Type B pancreatic cell (in vitro differentiated cells): ENCODE measurements at regions not wholly inside any gene's neighbourhood (a gene's known extent, or its start where the extent isn't known, plus 50 kb on each side); places are given as distances from the start of the nearest gene placed in this dataset.
"Not testable (repeated sequence)": the region's sequence is repeated elsewhere in the genome, so short reads cannot be mapped to it uniquely, and the experiment has no call there.

Source experiments
- DNase-seq: peaks from one replicate; pipeline ENCODE4 v3.0.0; 2021; ENCODE audit warnings: mixed read lengths; ENCODE audit not compliant: unreplicated experiment; ENCODE audit errors: extremely low spot score
- H3K27ac Mint-ChIP-seq: 2 replicates; pipeline ENCODE4 v1.8.0; 2021; ENCODE audit warnings: mild to moderate bottlenecking, mixed read lengths
- H3K27me3 Mint-ChIP-seq: 2 replicates; pipeline ENCODE4 v1.8.0; 2021; ENCODE audit warnings: mixed read lengths
- H3K36me3 Mint-ChIP-seq: 2 replicates; pipeline ENCODE4 v1.8.0; 2021; ENCODE audit warnings: mixed read lengths
- H3K4me1 Mint-ChIP-seq: one replicate; pipeline ENCODE4 v1.8.0; 2021; ENCODE audit warnings: mixed read lengths; ENCODE audit not compliant: unreplicated experiment
- H3K4me3 Mint-ChIP-seq: 2 replicates; pipeline ENCODE4 v1.8.0; 2021; ENCODE audit warnings: mild to moderate bottlenecking, mixed read lengths
- H3K9me3 Mint-ChIP-seq: 2 replicates; pipeline ENCODE4 v1.8.0; 2021; ENCODE audit warnings: mixed read lengths
- TF ChIP-seq, protein P1 (sequence below): fragments of 200-600 bp; sonication (generic); conservative IDR thresholded peaks from 2 replicates; pipeline ENCODE4 v1.5.0; 2021; ENCODE audit warnings: antibody characterized with exemption, mild to moderate bottlenecking

DNA sequence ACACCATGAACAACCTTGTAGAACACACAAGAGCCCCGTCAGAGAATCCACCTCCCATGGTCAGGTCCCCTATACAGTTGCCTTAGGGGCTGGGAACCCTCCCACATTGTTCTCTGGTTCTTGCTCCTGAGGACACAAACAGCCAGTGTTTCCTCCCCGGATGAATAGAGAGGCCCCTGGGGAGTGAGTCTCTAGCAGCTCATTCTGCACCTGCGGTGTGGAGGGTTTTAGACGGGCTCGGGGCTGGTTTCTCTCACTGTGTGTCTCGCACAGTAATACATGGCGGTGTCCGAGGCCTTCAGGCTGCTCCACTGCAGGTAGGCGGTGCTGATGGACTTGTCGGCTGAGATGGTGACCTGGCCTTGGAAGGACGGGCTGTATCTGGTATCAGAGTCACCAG, 1052.1 kb downstream of the TMEM121 start:
- H3K9me3 Mint-ChIP-seq: peaks cover 5% of the 10 kb centered on the region
- no peak overlapping the region for H3K4me3 Mint-ChIP-seq
- H3K27me3 Mint-ChIP-seq: no peaks in the 10 kb centered on the region
- no peak for DNase-seq
- no peaks in the 10 kb centered on the region for H3K4me1 Mint-ChIP-seq
- no peaks in the 10 kb centered on the region for H3K36me3 Mint-ChIP-seq
- TF ChIP-seq, protein P1, sequence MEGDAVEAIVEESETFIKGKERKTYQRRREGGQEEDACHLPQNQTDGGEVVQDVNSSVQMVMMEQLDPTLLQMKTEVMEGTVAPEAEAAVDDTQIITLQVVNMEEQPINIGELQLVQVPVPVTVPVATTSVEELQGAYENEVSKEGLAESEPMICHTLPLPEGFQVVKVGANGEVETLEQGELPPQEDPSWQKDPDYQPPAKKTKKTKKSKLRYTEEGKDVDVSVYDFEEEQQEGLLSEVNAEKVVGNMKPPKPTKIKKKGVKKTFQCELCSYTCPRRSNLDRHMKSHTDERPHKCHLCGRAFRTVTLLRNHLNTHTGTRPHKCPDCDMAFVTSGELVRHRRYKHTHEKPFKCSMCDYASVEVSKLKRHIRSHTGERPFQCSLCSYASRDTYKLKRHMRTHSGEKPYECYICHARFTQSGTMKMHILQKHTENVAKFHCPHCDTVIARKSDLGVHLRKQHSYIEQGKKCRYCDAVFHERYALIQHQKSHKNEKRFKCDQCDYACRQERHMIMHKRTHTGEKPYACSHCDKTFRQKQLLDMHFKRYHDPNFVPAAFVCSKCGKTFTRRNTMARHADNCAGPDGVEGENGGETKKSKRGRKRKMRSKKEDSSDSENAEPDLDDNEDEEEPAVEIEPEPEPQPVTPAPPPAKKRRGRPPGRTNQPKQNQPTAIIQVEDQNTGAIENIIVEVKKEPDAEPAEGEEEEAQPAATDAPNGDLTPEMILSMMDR: no peak
- no peak overlapping the region for H3K27ac Mint-ChIP-seq

DNA sequence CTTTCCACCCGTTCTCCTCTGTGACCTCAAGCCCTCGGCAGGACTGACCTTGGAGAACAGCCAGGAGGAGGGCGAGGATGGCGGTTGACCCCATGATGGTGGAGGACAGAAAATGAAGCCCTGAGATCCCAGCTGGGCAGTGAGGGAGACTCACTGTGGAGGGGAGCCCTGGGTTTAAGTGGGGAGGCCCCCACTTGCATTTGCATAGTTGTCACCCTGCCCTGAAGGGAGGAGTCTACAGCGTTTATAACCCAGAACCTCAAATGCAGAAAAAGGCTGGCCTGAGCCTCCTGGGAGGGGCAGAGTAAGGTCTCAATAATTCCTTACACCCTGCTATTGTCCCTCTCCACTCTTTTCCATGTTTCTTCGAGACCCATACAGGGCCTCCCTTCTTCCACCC, 1052.7 kb downstream of the TMEM121 start:
- TF ChIP-seq, protein P1: no peak
- peaks cover 5% of the 10 kb centered on the region for H3K9me3 Mint-ChIP-seq

DNA sequence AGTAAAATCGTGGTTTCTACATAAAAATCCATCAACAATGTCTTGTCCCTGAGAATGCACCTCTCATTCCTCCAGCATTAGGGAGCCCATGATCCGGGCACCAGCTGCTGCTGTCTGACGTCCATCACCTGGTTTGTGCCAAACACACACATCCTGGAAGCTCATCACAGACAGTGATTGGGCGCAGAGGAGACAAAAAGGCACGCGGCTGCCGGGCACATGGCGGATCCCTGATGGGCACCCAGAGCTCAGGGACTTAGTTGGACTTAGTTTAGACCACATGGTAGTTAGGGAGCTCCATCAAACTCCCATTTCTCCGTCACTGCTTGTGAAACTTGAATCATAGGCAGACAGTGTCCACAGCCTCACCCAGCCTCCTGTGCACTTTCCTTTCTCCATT, 1059.3 kb downstream of the TMEM121 start:
- no peak overlapping the region for H3K4me3 Mint-ChIP-seq
- H3K9me3 Mint-ChIP-seq: peaks cover 5% of the 10 kb centered on the region
- no peaks in the 10 kb centered on the region for H3K4me1 Mint-ChIP-seq
- DNase-seq: no peak
- TF ChIP-seq, protein P1: no peak
- no peaks in the 10 kb centered on the region for H3K36me3 Mint-ChIP-seq
- H3K27me3 Mint-ChIP-seq: no peaks in the 10 kb centered on the region
- no peak overlapping the region for H3K27ac Mint-ChIP-seq

More for the DNA sequence above, 1052.7 kb downstream of the TMEM121 start:
- H3K27ac Mint-ChIP-seq: no peak overlapping the region
- no peaks in the 10 kb centered on the region for H3K4me1 Mint-ChIP-seq
- DNase-seq: no peak
- H3K4me3 Mint-ChIP-seq: no peak overlapping the region
- no peaks in the 10 kb centered on the region for H3K36me3 Mint-ChIP-seq
- no peaks in the 10 kb centered on the region for H3K27me3 Mint-ChIP-seq

DNA sequence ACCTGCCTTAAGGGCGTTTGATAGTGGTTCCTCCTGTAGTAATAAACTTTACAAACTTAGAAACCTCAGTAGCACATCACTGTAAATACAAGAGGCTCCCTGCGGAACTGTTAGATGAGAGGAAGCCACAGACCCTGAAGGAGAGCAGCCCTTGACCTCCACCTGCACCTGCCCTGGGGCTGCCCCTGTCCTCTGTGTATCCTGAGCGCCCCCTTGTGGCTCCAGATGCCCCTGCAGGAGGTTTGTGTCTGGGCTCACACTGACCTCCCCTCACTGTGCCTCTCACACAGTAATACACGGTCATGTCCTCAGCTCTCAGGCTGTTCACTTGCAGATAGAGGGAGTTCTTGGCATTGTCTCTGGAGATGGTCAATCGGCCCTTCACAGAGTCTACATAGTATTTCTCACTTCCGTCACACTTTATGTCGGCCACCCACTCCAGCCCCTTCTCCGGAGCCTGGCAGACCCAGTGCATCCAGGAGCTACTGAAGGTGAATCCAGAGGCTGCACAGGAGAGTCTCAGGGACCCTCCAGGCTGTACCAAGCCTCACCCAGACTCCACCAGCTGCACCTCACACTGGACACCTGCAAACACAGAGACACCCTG, 1059.8 kb downstream of the TMEM121 start:
- peaks cover 5% of the 10 kb centered on the region for H3K9me3 Mint-ChIP-seq
- H3K27ac Mint-ChIP-seq: no peak overlapping the region
- no peak for DNase-seq
- TF ChIP-seq, protein P1: no peak
- no peaks in the 10 kb centered on the region for H3K27me3 Mint-ChIP-seq
- H3K36me3 Mint-ChIP-seq: no peaks in the 10 kb centered on the region
- no peaks in the 10 kb centered on the region for H3K4me1 Mint-ChIP-seq
- no peak overlapping the region for H3K4me3 Mint-ChIP-seq

DNA sequence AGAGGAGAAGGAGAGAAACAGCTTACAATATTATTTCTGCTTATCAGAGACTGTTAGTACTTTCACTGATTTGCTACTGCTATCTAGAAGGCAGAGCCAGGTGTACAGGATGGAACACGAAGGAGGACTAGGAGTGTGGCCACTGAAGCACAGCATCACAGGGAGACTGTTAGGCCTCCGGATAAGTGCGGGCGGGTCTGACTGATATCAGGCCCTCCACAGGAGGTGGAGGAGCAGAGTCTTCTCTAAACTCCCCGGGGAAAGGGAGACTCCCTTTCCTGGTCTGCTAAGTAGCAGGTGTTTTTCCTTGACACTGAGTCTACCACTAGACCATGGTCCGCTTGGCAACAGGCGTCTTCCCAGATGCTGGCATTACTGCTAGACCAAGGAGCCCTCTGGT, 1065.2 kb downstream of the TMEM121 start:
- not testable (repeated sequence) for H3K4me1 Mint-ChIP-seq, H3K4me3 Mint-ChIP-seq, DNase-seq, H3K27ac Mint-ChIP-seq, H3K36me3 Mint-ChIP-seq, H3K9me3 Mint-ChIP-seq, H3K27me3 Mint-ChIP-seq

DNA sequence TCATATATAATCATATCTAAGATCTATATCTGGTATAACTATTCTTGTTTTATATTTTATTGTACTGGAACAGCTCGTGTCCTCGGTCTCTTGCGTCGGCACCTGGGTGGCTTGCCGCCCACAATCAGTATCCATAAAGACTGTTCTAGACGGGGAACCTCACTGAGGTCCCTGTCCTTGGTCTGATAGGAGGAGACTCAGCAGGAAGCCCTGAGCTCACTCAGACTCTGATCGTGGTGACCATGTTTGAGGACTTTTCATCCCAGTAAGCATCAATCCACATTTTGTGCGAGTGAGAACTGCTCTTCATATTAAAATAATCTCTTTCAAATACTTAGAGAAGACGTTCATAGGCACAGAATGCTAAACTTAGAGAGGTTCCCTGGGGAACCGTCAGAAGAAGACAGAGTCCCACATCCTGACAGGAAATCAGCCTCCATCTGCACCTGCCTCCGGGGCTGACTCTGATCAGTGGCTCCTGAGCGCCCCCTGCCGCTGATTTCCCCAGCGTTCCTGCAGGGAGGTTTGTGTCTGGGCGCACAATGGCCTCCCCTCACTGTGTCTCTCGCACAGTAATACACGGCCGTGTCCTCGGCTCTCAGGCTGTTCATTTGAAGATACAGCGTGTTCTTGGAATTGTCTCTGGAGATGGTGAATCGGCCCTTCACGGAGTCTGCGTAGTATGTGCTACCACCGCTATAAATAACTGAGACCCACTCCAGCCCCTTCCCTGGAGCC, 1065.9 kb downstream of the TMEM121 start:
- H3K4me3 Mint-ChIP-seq, DNase-seq, H3K27me3 Mint-ChIP-seq, H3K9me3 Mint-ChIP-seq, H3K27ac Mint-ChIP-seq, H3K4me1 Mint-ChIP-seq, H3K36me3 Mint-ChIP-seq: not testable (repeated sequence)
